Esophagus muscularis mucosa (tissue), 4 donors: ENCODE measurements at regions not wholly inside any gene's neighbourhood (a gene's known extent, or its start where the extent isn't known, plus 50 kb on each side); places are given as distances from the start of the nearest gene placed in this dataset.

Experiments
- DNase-seq: peaks from one replicate; pipeline ENCODE4 v3.0.0-alpha.2; 2017; ENCODE audit errors: extremely low spot score
- H3K27ac ChIP-seq, 4 donors: fragments of 200-600 bp; sonication (generic); replicated peaks in 1 of 4; 1 replicate in 3 of 4; 2 replicates in 1 of 4; pipeline ENCODE4 v1.5.1; 2016 to 2019; ENCODE audit warnings: mild to moderate bottlenecking in 1 of 4
- H3K27me3 ChIP-seq, 4 donors: fragments of 200-600 bp; sonication (generic); one replicate each; pipeline versions ENCODE4 v1.5.1 to v1.6.0; 2016 to 2019
- H3K36me3 ChIP-seq, 4 donors: fragments of 200-600 bp; sonication (generic); one replicate each; pipeline ENCODE4 v1.5.1; 2016 to 2019
- H3K4me1 ChIP-seq, 4 donors: fragments of 200-600 bp; sonication (generic); one replicate each; pipeline ENCODE4 v1.5.1; 2016 to 2019
- H3K4me3 ChIP-seq, 4 donors: fragments of 200-600 bp; sonication (generic); 1 replicate in 2 of 4; 2 replicates in 2 of 4; pipeline ENCODE4 v1.5.1; 2016 to 2019; ENCODE audit warnings: mild to moderate bottlenecking in 4 of 4, moderate library complexity in 1 of 4
- H3K9me3 ChIP-seq, 4 donors: fragments of 200-600 bp; sonication (generic); 1 replicate in 3 of 4; 2 replicates in 1 of 4; pipeline ENCODE4 v1.5.1; 2016 to 2019
- EP300 ChIP-seq: sonication (generic); formaldehyde crosslinking; IDR thresholded peaks from one replicate; pipeline ENCODE4 v1.6.1; 2017; ENCODE audit warnings: antibody characterized with exemption
- POLR2A ChIP-seq: fragments of 450-650 bp; IDR thresholded peaks from one replicate; pipeline ENCODE4 v1.6.1; 2017; ENCODE audit warnings: antibody characterized with exemption, moderate library complexity, mild to moderate bottlenecking, low read depth
- POLR2AphosphoS5 ChIP-seq, 2 donors: sonication (generic); formaldehyde crosslinking; IDR thresholded peaks; one replicate each; pipeline ENCODE4 v1.6.1; 2017; ENCODE audit warnings: antibody characterized with exemption in 2 of 2
- whole genome bisulfite sequencing: methylation state at CpG from one replicate; pipeline ENCODE4 v1.1.5; 2018; 5-methylcytosine and 5-hydroxymethylcytosine counted together
- intact Hi-C: fragments of 100-400 bp; cut with DNase I; formaldehyde crosslinking; loops from one replicate; pipeline ENCODE4 v1.15.1; 2023
- TF ChIP-seq, protein P1 (sequence below), 3 experiments: fragments of 200-600 bp in 2 of 3; fragments of 450-650 bp in 1 of 3; sonication (generic) in 2 of 3; IDR thresholded peaks; one replicate each; pipeline ENCODE4 v1.5.1; 2017 to 2019; ENCODE audit warnings: antibody characterized with exemption in 3 of 3, mild to moderate bottlenecking in 2 of 3, moderate library complexity in 1 of 3

DNA sequence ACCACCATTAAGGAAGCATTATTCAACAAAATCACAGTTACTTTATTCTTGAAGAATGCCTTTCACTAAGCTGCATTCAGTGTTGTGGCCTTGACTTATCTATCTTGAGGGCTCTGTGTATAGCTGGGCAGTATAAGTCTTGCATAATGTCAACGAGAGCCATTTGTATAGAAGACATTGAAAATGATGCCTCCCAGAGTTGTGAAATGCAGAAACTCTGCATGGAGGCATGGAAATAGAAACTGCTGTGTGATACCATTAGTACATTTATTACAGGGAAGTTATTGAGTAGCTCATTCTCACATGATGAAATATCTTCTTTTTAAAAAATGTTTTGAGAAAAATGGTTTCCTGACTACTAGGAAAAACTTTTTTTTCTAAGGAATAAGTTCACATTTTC, 111.4 kb upstream of the SNX7 start:
- no peaks in the 10 kb centered on the region for H3K9me3 ChIP-seq

DNA sequence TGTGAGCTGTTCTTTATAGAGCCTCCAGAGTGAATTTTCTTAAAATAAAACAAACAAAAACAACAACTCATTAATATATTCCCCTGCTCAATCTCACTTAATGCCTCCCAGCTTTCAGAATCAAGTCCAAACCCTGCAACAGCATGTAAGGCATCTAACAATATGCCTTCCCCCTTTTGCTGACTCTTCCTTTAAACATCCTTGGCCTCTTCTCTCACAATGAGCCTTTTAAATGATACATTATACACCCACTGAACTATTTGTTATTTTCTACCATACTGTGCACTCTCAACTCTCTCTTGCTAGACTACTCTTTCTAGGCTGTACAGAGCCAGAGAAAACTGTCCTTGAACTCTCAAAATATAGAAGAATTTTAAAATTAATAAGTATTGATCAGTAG, 115.2 kb upstream of the SNX7 start:
- intact Hi-C loops: no loop called here
- Histone ChIP-seq H3K4me1 (no peaks in the 10 kb centered on the region), H3K27me3 (no peaks in the 10 kb centered on the region), H3K36me3 (no peaks in the 10 kb centered on the region), H3K4me3 (no peak overlapping the region), H3K27ac (no peak overlapping the region), H3K9me3 (no peaks in the 10 kb centered on the region)
- TF ChIP-seq POLR2AphosphoS5 (IDR thresholded peaks at IDR 0.05) (no peak), EP300 (no peak), POLR2A (no peak)
- TF ChIP-seq, protein P1, sequence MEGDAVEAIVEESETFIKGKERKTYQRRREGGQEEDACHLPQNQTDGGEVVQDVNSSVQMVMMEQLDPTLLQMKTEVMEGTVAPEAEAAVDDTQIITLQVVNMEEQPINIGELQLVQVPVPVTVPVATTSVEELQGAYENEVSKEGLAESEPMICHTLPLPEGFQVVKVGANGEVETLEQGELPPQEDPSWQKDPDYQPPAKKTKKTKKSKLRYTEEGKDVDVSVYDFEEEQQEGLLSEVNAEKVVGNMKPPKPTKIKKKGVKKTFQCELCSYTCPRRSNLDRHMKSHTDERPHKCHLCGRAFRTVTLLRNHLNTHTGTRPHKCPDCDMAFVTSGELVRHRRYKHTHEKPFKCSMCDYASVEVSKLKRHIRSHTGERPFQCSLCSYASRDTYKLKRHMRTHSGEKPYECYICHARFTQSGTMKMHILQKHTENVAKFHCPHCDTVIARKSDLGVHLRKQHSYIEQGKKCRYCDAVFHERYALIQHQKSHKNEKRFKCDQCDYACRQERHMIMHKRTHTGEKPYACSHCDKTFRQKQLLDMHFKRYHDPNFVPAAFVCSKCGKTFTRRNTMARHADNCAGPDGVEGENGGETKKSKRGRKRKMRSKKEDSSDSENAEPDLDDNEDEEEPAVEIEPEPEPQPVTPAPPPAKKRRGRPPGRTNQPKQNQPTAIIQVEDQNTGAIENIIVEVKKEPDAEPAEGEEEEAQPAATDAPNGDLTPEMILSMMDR (IDR thresholded peaks at IDR 0.05): no peak
- DNase-seq: no peak

More for the DNA sequence above, 111.4 kb upstream of the SNX7 start:
- no peak overlapping the region for H3K4me3 ChIP-seq
- TF ChIP-seq POLR2A (no peak), POLR2AphosphoS5 (IDR thresholded peaks at IDR 0.05) (no peak), EP300 (no peak)
- TF ChIP-seq, protein P1 (IDR thresholded peaks at IDR 0.05): no peak
- H3K27me3 ChIP-seq: no peaks in the 10 kb centered on the region
- 73% methylated on average over 1 of the region's 1 CpG for WGBS
- intact Hi-C loops: no loop called here
- no peaks in the 10 kb centered on the region for H3K36me3 ChIP-seq
- DNase-seq: no peak
- H3K4me1 ChIP-seq: no peaks in the 10 kb centered on the region
- H3K27ac ChIP-seq: no peak overlapping the region

DNA sequence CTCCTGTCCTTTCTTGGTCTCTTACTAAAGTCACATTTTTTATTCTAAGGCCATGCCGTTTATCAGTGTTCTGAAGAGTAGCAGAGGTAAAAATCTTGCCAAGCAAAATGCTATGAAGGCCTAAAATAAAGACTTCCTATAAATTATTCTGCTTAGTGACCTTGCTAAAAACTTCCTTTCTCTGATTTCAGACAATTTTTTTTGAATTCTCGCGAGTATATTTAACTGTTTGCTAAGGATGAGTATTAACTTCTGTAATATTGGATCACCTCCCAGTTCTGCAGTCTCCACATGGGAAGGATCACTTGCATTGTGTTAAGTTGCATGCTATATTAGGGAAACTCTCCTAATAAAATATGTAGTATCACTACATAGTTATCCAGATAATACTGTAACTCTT, 123.4 kb upstream of the SNX7 start:
- H3K4me1 ChIP-seq: no peaks in the 10 kb centered on the region
- no peak for DNase-seq
- TF ChIP-seq EP300 (no peak), POLR2A (no peak), POLR2AphosphoS5 (IDR thresholded peaks at IDR 0.05) (no peak)
- TF ChIP-seq, protein P1 (IDR thresholded peaks at IDR 0.05): no peak
- no peaks in the 10 kb centered on the region for H3K9me3 ChIP-seq
- intact Hi-C loops: no loop called here
- no peak overlapping the region for H3K4me3 ChIP-seq
- H3K27ac ChIP-seq: no peak overlapping the region
- H3K27me3 ChIP-seq: no peaks in the 10 kb centered on the region
- 52% methylated on average over 3 of the region's 3 CpGs for WGBS
- no peaks in the 10 kb centered on the region for H3K36me3 ChIP-seq

DNA sequence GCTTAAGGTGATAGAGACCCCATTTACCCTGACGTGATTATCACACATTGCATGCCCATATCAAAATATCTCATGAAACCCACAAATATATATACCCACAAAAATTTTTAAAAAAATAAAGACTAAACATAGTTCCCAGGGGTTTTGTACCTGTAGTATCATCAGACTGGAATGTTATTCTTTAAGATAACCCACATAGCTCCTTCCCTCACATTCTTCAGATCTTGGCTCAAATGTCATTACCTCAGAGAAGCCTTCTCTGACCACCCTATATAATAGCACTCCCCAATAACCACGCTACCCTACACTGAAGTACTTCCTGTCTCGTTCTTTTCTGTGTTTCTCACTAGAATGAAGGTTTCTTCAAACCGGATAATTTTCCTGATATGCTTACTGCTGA, 138.3 kb upstream of the SNX7 start:
- 64% methylated on average over 4 of the region's 4 CpGs for WGBS
- no peak overlapping the region for H3K4me3 ChIP-seq
- no peaks in the 10 kb centered on the region for H3K4me1 ChIP-seq
- no peak for TF ChIP-seq POLR2A
- no peak for TF ChIP-seq EP300
- no peak for TF ChIP-seq POLR2AphosphoS5 (IDR thresholded peaks at IDR 0.05)
- TF ChIP-seq, protein P1 (IDR thresholded peaks at IDR 0.05): no peak
- intact Hi-C loops: no loop called here
- DNase-seq: no peak
- H3K27me3 ChIP-seq: no peaks in the 10 kb centered on the region
- H3K36me3 ChIP-seq: no peaks in the 10 kb centered on the region
- H3K27ac ChIP-seq: no peak overlapping the region
- peaks cover 0 to 8% (median 0%) of the 10 kb centered on the region in 4 donors for H3K9me3 ChIP-seq

DNA sequence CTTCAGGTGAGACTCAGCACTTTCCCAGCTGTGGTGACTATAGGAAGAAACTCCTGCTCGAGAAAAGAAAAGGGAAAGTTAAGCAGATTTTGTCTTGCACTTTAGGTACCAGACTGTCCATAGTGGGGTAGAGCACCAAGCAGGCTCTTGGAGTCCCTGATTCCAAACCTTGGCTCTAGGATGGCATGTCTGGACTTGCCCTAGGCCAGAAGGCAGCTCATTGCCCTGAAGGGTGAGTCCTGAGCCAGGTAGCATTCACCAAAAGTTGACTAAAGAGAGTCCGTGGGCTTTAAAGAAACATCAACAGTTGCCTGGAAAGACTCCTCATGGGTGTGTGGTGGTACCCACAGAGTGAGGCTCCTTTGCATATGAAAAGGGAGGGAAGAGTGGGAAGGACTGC, 145.2 kb upstream of the SNX7 start:
- Histone ChIP-seq H3K36me3 (no peaks in the 10 kb centered on the region), H3K27ac (no peak overlapping the region), H3K27me3 (no peaks in the 10 kb centered on the region), H3K9me3 (no peaks in the 10 kb centered on the region), H3K4me1 (no peaks in the 10 kb centered on the region), H3K4me3 (no peak overlapping the region)
- DNase-seq: no peak
- intact Hi-C loops: no loop called here
- 77% methylated on average over 2 of the region's 2 CpGs for WGBS
- TF ChIP-seq, protein P1 (IDR thresholded peaks at IDR 0.05): no peak
- TF ChIP-seq POLR2AphosphoS5 (IDR thresholded peaks at IDR 0.05) (no peak), POLR2A (no peak), EP300 (no peak)
